ENCODE measurements at regions not wholly inside any gene's neighbourhood (a gene's known extent, or its start where the extent isn't known, plus 50 kb on each side); places are given as distances from the start of the nearest gene placed in this dataset.

- intact Hi-C loops (cut with micrococcal nuclease) = no loop called here
- CTCF ChIA-PET = no interaction called here
- POLR2A ChIA-PET = no interaction called here
Measured at GRCh38 chr4:180086480-180087190, 2156.6 kb upstream of the TENM3 start.

More at GRCh38 chr4:180086480-180087190, 2156.6 kb upstream of the TENM3 start:
- Histone ChIP-seq H3K79me2 (ENCODE audit: insufficient read depth, low read length) (no peaks in the 10 kb centered on the region), H3K9me3 (ENCODE audit: control insufficient read depth in 1 of 2, insufficient read depth in 1 of 2, low read depth in 1 of 2, low read length in 2 of 2) (no peaks in the 10 kb centered on the region), H3K4me2 (ENCODE audit: low read length) (no peak overlapping the region), H3K27ac (ENCODE audit: low read depth, low read length) (no peak overlapping the region), H3K9me2 (ENCODE audit: insufficient read depth) (no peaks in the 10 kb centered on the region), H3K4me1 (ENCODE audit: control insufficient read depth in 1 of 2, insufficient read depth in 2 of 2, low read length in 2 of 2) (no peaks in the 10 kb centered on the region), H4K20me1 (ENCODE audit: insufficient read depth) (no peaks in the 10 kb centered on the region), H3K27me3 (ENCODE audit: insufficient read depth, low read length) (no peaks in the 10 kb centered on the region), H2AFZ (ENCODE audit: low read depth, low read length, poor library complexity, severe bottlenecking) (no peak overlapping the region), H3K4me3 (replicated peaks in 1 of 2; ENCODE audit: low read depth in 1 of 2, low read length in 2 of 2) (no peak overlapping the region), H3K9ac (ENCODE audit: low read length) (no peak overlapping the region), H3K36me3 (ENCODE audit: control insufficient read depth in 1 of 2, insufficient read depth in 2 of 2, low read length in 2 of 2) (no peaks in the 10 kb centered on the region)
- no peak for ATAC-seq
- TF ChIP-seq EGR1 (IDR thresholded peaks at IDR 0.05; ENCODE audit: low read depth) = no peak
- TF ChIP-seq ZFX (IDR thresholded peaks at IDR 0.05) = no peak
- TF ChIP-seq SIN3A (IDR thresholded peaks at IDR 0.05; ENCODE audit: low read depth) = no peak
- TF ChIP-seq, protein P1, sequence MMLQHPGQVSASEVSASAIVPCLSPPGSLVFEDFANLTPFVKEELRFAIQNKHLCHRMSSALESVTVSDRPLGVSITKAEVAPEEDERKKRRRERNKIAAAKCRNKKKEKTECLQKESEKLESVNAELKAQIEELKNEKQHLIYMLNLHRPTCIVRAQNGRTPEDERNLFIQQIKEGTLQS (IDR thresholded peaks at IDR 0.05) = no peak
- no peak for TF ChIP-seq ZBTB33 (IDR thresholded peaks at IDR 0.05; ENCODE audit: extremely low read depth, insufficient replicate concordance, low read length)
- TF ChIP-seq JUND (IDR thresholded peaks at IDR 0.05) = no peak
- TF ChIP-seq, protein P2, sequence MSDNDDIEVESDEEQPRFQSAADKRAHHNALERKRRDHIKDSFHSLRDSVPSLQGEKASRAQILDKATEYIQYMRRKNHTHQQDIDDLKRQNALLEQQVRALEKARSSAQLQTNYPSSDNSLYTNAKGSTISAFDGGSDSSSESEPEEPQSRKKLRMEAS (IDR thresholded peaks at IDR 0.05) = no peak
- no TSS peak for BruUV-seq (replicated peaks)
- RAD21 ChIA-PET (ENCODE audit: low non-redundant PET in 1 of 2, low total read pairs in 2 of 2, uncharacterized antibody in 2 of 2, unreplicated experiment in 2 of 2) = no interaction called here
- DNase-seq (ENCODE audit: low read depth, low spot score) = no peak

Measured in HCT116 (cell line).